Endothelial cell (in vitro differentiated cells): ENCODE measurements at regions not wholly inside any gene's neighbourhood (a gene's known extent, or its start where the extent isn't known, plus 50 kb on each side); places are given as distances from the start of the nearest gene placed in this dataset.

Experiments used
- DNase-seq: peaks from one replicate; pipeline ENCODE4 v3.0.0; 2021; ENCODE audit warnings: low spot score
- H3K27ac Mint-ChIP-seq: one replicate; pipeline ENCODE4 v1.8.0; 2021; ENCODE audit warnings: mixed read lengths, inconsistent platforms; ENCODE audit not compliant: unreplicated experiment
- H3K27me3 Mint-ChIP-seq: one replicate; pipeline ENCODE4 v1.8.0; 2021; ENCODE audit warnings: mild to moderate bottlenecking, moderate library complexity, mixed read lengths, inconsistent platforms; ENCODE audit not compliant: unreplicated experiment
- H3K36me3 Mint-ChIP-seq: one replicate; pipeline ENCODE4 v1.8.0; 2021; ENCODE audit warnings: mild to moderate bottlenecking, low read depth, mixed read lengths, inconsistent platforms; ENCODE audit not compliant: unreplicated experiment
- H3K4me1 Mint-ChIP-seq: one replicate; pipeline ENCODE4 v1.8.0; 2021; ENCODE audit warnings: mild to moderate bottlenecking, mixed read lengths, inconsistent platforms; ENCODE audit not compliant: unreplicated experiment
- H3K4me3 Mint-ChIP-seq: one replicate; pipeline ENCODE4 v1.8.0; 2021; ENCODE audit warnings: mild to moderate bottlenecking, mixed read lengths, inconsistent platforms; ENCODE audit not compliant: unreplicated experiment
- H3K9me3 Mint-ChIP-seq: one replicate; pipeline ENCODE4 v1.8.0; 2021; ENCODE audit warnings: mixed read lengths, inconsistent platforms; ENCODE audit not compliant: unreplicated experiment
- TF ChIP-seq, protein P1 (sequence below): fragments of 200-600 bp; sonication (generic); IDR thresholded peaks from one replicate; pipeline ENCODE4 v1.5.0; 2021; ENCODE audit warnings: antibody characterized with exemption; ENCODE audit not compliant: unreplicated experiment

DNA sequence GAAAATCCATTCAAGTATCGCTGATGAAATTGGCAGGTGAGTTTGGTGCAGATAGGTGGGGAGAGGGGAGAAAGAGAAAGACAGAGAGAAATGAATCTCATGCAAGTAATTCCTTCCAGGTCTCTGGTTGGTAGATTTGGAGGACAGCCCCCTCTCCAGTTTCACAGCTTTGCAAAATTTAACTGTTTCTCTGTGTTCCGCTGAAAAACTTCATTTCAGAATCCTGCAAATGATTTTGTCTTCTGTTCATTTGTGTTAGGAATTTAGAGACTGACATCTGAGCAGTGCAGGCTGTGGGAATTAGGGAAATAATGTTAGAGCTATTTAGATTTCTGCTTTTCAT lies 328.5 kb downstream of the FBXW7 start:
- no peak overlapping the region for H3K4me3 Mint-ChIP-seq
- H3K27me3 Mint-ChIP-seq, result peaks cover 8% of the 10 kb centered on the region
- H3K9me3 Mint-ChIP-seq, result no peaks in the 10 kb centered on the region
- no peak for DNase-seq
- peaks cover 28% of the 10 kb centered on the region for H3K4me1 Mint-ChIP-seq
- no peak overlapping the region for H3K27ac Mint-ChIP-seq
- TF ChIP-seq, protein P1, sequence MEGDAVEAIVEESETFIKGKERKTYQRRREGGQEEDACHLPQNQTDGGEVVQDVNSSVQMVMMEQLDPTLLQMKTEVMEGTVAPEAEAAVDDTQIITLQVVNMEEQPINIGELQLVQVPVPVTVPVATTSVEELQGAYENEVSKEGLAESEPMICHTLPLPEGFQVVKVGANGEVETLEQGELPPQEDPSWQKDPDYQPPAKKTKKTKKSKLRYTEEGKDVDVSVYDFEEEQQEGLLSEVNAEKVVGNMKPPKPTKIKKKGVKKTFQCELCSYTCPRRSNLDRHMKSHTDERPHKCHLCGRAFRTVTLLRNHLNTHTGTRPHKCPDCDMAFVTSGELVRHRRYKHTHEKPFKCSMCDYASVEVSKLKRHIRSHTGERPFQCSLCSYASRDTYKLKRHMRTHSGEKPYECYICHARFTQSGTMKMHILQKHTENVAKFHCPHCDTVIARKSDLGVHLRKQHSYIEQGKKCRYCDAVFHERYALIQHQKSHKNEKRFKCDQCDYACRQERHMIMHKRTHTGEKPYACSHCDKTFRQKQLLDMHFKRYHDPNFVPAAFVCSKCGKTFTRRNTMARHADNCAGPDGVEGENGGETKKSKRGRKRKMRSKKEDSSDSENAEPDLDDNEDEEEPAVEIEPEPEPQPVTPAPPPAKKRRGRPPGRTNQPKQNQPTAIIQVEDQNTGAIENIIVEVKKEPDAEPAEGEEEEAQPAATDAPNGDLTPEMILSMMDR, result no peak
- no peaks in the 10 kb centered on the region for H3K36me3 Mint-ChIP-seq

DNA sequence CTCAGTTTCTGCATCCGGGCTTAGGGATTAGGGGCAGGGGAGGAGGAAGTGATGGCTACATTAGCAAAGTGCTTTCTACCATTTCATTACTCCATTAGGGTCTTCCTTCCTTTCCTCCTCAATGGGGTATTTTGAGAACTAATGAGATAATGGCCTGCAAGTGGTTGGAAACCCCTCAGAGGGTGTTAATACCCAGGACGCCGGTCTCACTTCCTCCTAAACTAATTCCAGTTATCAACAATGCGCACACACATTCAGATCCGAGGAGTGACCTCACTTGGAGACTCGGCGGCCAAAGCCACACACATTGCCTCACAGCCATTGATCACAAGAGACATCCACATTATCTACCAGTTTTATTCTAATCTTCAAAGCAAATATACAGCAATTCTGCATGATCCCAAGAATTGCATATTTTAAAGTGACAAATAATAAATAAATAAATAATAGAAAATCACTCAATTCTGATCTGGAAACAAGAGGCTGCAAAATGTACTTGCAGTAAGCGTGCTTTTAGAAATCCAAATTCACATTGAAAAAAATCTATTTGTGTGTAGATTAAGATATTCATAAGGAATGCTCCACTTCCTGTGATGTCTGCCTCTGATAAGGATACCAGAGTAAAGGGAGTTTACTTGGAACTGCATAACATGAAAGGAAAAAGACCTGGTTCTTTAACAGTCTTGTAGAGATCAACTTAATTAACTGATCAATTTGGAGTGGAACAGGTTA lies 329.1 kb downstream of the FBXW7 start:
- no peaks in the 10 kb centered on the region for H3K9me3 Mint-ChIP-seq
- TF ChIP-seq, protein P1, result no peak
- peak overlapping the region; percentile 27 for H3K4me3 Mint-ChIP-seq
- no peaks in the 10 kb centered on the region for H3K36me3 Mint-ChIP-seq
- H3K27ac Mint-ChIP-seq, result peak overlapping the region; percentile 20
- no peak for DNase-seq
- peaks cover 8% of the 10 kb centered on the region for H3K27me3 Mint-ChIP-seq
- peaks cover 28% of the 10 kb centered on the region for H3K4me1 Mint-ChIP-seq

- H3K27ac Mint-ChIP-seq, result no peak overlapping the region
- H3K27me3 Mint-ChIP-seq, result peaks cover 8% of the 10 kb centered on the region
- TF ChIP-seq, protein P1, result no peak
- H3K36me3 Mint-ChIP-seq, result no peaks in the 10 kb centered on the region
- no peaks in the 10 kb centered on the region for H3K9me3 Mint-ChIP-seq
- DNase-seq, result no peak
- no peak overlapping the region for H3K4me3 Mint-ChIP-seq
- H3K4me1 Mint-ChIP-seq, result peaks cover 28% of the 10 kb centered on the region
Observed at GRCh38 chr4:152206185-152206584, 329.7 kb downstream of the FBXW7 start.

DNA sequence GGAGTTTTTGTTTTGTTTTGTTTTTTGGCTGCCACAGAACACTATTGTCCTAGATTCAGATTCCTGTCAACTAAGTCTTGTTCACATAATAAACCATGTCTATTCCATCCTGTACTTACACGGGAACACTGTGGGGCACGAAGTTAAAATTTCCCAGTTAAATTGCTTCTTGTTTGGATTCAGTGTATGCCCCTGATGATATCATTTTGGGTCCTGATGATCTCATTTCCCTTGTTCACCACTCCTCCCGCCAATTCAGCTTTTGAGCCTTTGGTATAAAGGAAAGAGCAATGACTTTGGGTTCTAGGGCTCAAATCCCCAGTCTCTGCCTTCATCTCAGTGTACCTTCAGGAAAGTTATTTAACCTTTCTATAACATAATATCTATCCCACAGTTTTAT lies 333.5 kb downstream of the FBXW7 start:
- TF ChIP-seq, protein P1, result no peak
- H3K9me3 Mint-ChIP-seq, result no peaks in the 10 kb centered on the region

GRCh38 chr4:152200511-152201333 lies 335.2 kb downstream of the FBXW7 start:
- Mint-ChIP-seq H3K36me3 (no peaks in the 10 kb centered on the region), H3K4me3 (no peak overlapping the region), H3K9me3 (no peaks in the 10 kb centered on the region), H3K27ac (no peak overlapping the region), H3K27me3 (peaks cover 2% of the 10 kb centered on the region), H3K4me1 (peaks cover 21% of the 10 kb centered on the region)
- TF ChIP-seq, protein P1, result no peak
- DNase-seq, result no peak

More for the DNA sequence above, 333.5 kb downstream of the FBXW7 start:
- peaks cover 35% of the 10 kb centered on the region for H3K4me1 Mint-ChIP-seq
- no peak for DNase-seq
- peaks cover 5% of the 10 kb centered on the region for H3K27me3 Mint-ChIP-seq
- H3K36me3 Mint-ChIP-seq, result no peaks in the 10 kb centered on the region
- H3K27ac Mint-ChIP-seq, result no peak overlapping the region
- H3K4me3 Mint-ChIP-seq, result no peak overlapping the region
